ENCODE measurements at regions not wholly inside any gene's neighbourhood (a gene's known extent, or its start where the extent isn't known, plus 50 kb on each side); places are given as distances from the start of the nearest gene placed in this dataset.

DNA sequence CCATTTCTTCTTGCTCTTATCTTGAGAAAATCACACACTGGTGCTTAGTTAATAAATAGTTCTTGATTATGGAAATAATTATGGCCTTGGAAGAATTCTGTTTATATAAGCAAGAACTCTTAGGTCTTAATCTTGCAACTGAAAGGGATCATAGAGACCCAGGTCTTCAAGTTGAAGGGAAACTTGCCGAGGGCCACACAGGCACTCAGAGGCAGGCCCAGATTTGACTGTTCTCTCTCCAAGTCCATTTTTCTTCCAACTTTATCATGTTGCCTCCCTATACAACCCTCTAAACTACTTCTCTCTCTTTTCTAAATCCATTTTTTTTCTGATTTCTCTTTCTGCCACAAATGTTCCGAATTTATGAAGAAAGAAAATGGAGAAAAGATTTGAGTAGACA, 94.5 kb upstream of the RMDN2 start (continued):
- TF ChIP-seq NFE2L2 (conservative IDR thresholded peaks at IDR 0.05; ENCODE audit: low read length) (no peak), POLR2A (IDR thresholded peaks at IDR 0.05; ENCODE audit: low read length) (no peak), RCOR1 (IDR thresholded peaks at IDR 0.05; ENCODE audit: low read depth, low read length) (no peak), HEYL (CRISPR knock-in tag; IDR thresholded peaks at IDR 0.05) (no peak)
- TF ChIP-seq, protein P1, sequence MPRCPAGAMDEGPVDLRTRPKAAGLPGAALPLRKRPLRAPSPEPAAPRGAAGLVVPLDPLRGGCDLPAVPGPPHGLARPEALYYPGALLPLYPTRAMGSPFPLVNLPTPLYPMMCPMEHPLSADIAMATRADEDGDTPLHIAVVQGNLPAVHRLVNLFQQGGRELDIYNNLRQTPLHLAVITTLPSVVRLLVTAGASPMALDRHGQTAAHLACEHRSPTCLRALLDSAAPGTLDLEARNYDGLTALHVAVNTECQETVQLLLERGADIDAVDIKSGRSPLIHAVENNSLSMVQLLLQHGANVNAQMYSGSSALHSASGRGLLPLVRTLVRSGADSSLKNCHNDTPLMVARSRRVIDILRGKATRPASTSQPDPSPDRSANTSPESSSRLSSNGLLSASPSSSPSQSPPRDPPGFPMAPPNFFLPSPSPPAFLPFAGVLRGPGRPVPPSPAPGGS (IDR thresholded peaks at IDR 0.05) = no peak

DNA sequence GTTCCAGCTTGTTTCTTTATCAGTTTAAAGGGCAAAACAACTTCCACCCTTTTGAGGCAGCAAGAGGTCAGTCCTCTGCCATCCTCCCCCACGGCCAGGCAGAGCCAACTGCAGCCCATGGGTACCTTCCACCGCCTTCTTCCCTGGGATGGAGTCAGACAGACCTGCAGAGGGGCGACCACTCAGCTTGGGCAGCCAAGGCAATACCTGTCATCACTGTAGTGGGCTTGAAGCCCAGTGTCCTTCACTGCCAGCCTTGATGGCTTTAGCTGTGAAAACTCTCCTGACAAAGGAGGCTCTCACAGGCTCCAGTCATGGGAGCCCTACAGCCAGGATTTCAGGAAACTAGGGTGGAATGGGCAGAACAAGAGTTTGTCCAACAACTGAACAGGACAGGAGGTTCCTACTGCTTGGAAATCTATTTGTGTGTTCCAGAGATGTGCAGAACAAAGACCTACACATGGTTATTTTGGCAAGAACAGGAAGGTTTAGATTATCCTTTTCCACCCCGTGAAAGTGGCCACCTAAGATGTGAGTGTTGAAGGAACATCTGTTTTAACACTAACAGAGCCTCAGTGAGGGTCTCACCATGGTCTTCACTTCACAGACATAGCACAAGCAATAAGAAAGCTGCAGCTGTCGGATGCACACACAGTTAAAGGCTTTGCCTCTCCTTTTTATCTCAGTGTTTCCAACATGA, 93.9 kb upstream of the RMDN2 start:
- Histone ChIP-seq H3K27ac (peak overlapping the region; percentile 43 to 59; a peak in 4 of 6 replicates), H3K4me3 (no peak overlapping the region), H3K9me3 (no peaks in the 10 kb centered on the region), H3K4me1 (peaks cover 24% of the 10 kb centered on the region), H3K4me2 (no peak overlapping the region)
- DNase-seq (ENCODE audit: low read depth in 1 of 2, low spot score in 1 of 2) = no peak
- TF ChIP-seq ZNF302 (CRISPR knock-in tag; IDR thresholded peaks at IDR 0.05) (no peak), GATA3 (IDR thresholded peaks at IDR 0.05; ENCODE audit: borderline replicate concordance) (no peak), FOSB (CRISPR knock-in tag; IDR thresholded peaks at IDR 0.05) (no peak), POLR2AphosphoS2 (conservative IDR thresholded peaks at IDR 0.05; ENCODE audit: low read length) (no peak), HDAC2 (IDR thresholded peaks at IDR 0.05) (no peak), TP53 (CRISPR knock-in tag; IDR thresholded peaks at IDR 0.05) (no peak), ESRRA (IDR thresholded peaks at IDR 0.05; ENCODE audit: borderline replicate concordance, low read length) (no peak), SREBF2 (IDR thresholded peaks at IDR 0.05) (no peak), CEBPB (IDR thresholded peaks at IDR 0.05) (no peak), FOSL2 (IDR thresholded peaks at IDR 0.05) (no peak), FOSL2 (CRISPR knock-in tag; IDR thresholded peaks at IDR 0.05) (no peak), PHF8 (IDR thresholded peaks at IDR 0.05; ENCODE audit: borderline replicate concordance, low read depth) (no peak), CBX2 (IDR thresholded peaks at IDR 0.05; ENCODE audit: borderline replicate concordance, low read depth) (no peak), EHMT2 (IDR thresholded peaks at IDR 0.05; ENCODE audit: low read depth) (no peak), HOXA7 (CRISPR knock-in tag; IDR thresholded peaks at IDR 0.05) (no peak)
- TF ChIP-seq, protein P2, sequence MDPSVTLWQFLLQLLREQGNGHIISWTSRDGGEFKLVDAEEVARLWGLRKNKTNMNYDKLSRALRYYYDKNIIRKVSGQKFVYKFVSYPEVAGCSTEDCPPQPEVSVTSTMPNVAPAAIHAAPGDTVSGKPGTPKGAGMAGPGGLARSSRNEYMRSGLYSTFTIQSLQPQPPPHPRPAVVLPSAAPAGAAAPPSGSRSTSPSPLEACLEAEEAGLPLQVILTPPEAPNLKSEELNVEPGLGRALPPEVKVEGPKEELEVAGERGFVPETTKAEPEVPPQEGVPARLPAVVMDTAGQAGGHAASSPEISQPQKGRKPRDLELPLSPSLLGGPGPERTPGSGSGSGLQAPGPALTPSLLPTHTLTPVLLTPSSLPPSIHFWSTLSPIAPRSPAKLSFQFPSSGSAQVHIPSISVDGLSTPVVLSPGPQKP (IDR thresholded peaks at IDR 0.05; ENCODE audit: low read depth, low read length) = no peak
- TF ChIP-seq, protein P3, sequence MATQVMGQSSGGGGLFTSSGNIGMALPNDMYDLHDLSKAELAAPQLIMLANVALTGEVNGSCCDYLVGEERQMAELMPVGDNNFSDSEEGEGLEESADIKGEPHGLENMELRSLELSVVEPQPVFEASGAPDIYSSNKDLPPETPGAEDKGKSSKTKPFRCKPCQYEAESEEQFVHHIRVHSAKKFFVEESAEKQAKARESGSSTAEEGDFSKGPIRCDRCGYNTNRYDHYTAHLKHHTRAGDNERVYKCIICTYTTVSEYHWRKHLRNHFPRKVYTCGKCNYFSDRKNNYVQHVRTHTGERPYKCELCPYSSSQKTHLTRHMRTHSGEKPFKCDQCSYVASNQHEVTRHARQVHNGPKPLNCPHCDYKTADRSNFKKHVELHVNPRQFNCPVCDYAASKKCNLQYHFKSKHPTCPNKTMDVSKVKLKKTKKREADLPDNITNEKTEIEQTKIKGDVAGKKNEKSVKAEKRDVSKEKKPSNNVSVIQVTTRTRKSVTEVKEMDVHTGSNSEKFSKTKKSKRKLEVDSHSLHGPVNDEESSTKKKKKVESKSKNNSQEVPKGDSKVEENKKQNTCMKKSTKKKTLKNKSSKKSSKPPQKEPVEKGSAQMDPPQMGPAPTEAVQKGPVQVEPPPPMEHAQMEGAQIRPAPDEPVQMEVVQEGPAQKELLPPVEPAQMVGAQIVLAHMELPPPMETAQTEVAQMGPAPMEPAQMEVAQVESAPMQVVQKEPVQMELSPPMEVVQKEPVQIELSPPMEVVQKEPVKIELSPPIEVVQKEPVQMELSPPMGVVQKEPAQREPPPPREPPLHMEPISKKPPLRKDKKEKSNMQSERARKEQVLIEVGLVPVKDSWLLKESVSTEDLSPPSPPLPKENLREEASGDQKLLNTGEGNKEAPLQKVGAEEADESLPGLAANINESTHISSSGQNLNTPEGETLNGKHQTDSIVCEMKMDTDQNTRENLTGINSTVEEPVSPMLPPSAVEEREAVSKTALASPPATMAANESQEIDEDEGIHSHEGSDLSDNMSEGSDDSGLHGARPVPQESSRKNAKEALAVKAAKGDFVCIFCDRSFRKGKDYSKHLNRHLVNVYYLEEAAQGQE (IDR thresholded peaks at IDR 0.05) = no peak
- ATAC-seq = no peak
- FAIRE-seq = no peak
- POLR2A ChIA-PET = interaction anchor here (1.9 kb wide), 1 partner anchor 159 kb away, joined by 12 read pairs; no protein-coding TSS in a partner anchor
- CTCF ChIA-PET = interaction anchor here (0.5 to 15.3 kb wide), 38 partner anchors 9 to 457 kb away, joined by 3 to 433 read pairs (median 6); partner anchors contain the start of gene CDC42EP3
- WGBS (ENCODE audit: missing lambda C conversion rate) = 81% methylated on average over 5 of the region's 5 CpGs

Measured in A549 (cell line).